ENCODE measurements at regions not wholly inside any gene's neighbourhood (a gene's known extent, or its start where the extent isn't known, plus 50 kb on each side); places are given as distances from the start of the nearest gene placed in this dataset.

DNA sequence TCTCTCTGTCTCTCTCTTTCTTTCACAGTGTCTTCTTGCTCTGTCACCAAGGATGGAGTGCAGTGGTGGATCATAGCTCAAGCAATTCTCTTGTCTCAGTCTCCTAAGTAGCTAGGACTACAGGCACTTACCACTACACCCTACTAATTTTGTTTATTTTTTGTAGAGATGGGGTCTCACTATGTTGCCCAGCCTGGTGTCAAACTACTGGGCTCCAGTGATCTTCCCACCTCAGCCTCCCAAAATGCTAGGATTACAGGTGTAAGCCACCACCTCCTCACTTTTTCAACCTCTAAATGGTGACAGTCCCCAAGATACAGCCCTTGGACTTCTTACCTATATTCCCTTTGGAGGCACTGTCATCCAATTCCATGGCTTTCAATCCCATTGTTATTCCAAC is 50.5 kb upstream of the PUM1 start:
- TF ChIP-seq, protein P1, sequence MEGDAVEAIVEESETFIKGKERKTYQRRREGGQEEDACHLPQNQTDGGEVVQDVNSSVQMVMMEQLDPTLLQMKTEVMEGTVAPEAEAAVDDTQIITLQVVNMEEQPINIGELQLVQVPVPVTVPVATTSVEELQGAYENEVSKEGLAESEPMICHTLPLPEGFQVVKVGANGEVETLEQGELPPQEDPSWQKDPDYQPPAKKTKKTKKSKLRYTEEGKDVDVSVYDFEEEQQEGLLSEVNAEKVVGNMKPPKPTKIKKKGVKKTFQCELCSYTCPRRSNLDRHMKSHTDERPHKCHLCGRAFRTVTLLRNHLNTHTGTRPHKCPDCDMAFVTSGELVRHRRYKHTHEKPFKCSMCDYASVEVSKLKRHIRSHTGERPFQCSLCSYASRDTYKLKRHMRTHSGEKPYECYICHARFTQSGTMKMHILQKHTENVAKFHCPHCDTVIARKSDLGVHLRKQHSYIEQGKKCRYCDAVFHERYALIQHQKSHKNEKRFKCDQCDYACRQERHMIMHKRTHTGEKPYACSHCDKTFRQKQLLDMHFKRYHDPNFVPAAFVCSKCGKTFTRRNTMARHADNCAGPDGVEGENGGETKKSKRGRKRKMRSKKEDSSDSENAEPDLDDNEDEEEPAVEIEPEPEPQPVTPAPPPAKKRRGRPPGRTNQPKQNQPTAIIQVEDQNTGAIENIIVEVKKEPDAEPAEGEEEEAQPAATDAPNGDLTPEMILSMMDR (IDR thresholded peaks at IDR 0.05) = no peak
- DNase-seq = no peak
- H3K4me1 Mint-ChIP-seq = peaks cover 14% of the 10 kb centered on the region
- H3K27ac Mint-ChIP-seq = no peak overlapping the region
- no peaks in the 10 kb centered on the region for H3K36me3 ChIP-seq (replicated peaks in 1 of 2; ENCODE audit: control insufficient read depth in 1 of 2, insufficient read depth in 2 of 2, low read length in 2 of 2)
- peaks cover 0 to 2% (median 0%) of the 10 kb centered on the region in 7 donors for H3K9me3 Mint-ChIP-seq
- H3K27me3 Mint-ChIP-seq (ENCODE audit: low read depth in 3 of 3) = peaks cover 5 to 8% (median 7%) of the 10 kb centered on the region in 3 donors
- no peaks in the 10 kb centered on the region for H4K20me1 ChIP-seq (ENCODE audit: insufficient read depth, low read length)
- H3K27me3 ChIP-seq (ENCODE audit: control insufficient read depth in 2 of 2, insufficient read depth in 2 of 2, low read length in 2 of 2) = no peaks in the 10 kb centered on the region
- H3K9me3 ChIP-seq (replicated peaks in 1 of 2; ENCODE audit: control insufficient read depth in 1 of 2, insufficient read depth in 1 of 2, low read length in 2 of 2) = no peaks in the 10 kb centered on the region
- intact Hi-C loops (cut with micrococcal nuclease) = no loop called here
- H3K27ac ChIP-seq (ENCODE audit: low read depth in 1 of 2, low read length in 2 of 2) = no peak overlapping the region
- no peaks in the 10 kb centered on the region for H3K79me2 ChIP-seq (ENCODE audit: insufficient read depth, low read length)
- H3K4me1 ChIP-seq (ENCODE audit: control insufficient read depth in 1 of 2, insufficient read depth in 2 of 2, low read length in 2 of 2) = peaks cover 9 to 11% of the 10 kb centered on the region in 2 donors
- no peak overlapping the region for H2AFZ ChIP-seq (ENCODE audit: insufficient read depth, low read depth, low read length, poor library complexity, severe bottlenecking)
- no peak overlapping the region for H3K4me2 ChIP-seq (replicated peaks; ENCODE audit: extremely low read depth, low read length, poor library complexity, severe bottlenecking)
- H3K9ac ChIP-seq (ENCODE audit: insufficient read depth, low read length, poor library complexity, severe bottlenecking) = no peak overlapping the region
- no peak overlapping the region for H3K4me3 ChIP-seq (replicated peaks in 1 of 3; ENCODE audit: low read depth in 2 of 3, low read length in 3 of 3)
- no peaks in the 10 kb centered on the region for H3K36me3 Mint-ChIP-seq
- H3K4me3 Mint-ChIP-seq = no peak overlapping the region

All from CD14-positive monocyte (primary cell).